Panc1 (cell line): ENCODE measurements at regions not wholly inside any gene's neighbourhood (a gene's known extent, or its start where the extent isn't known, plus 50 kb on each side); places are given as distances from the start of the nearest gene placed in this dataset.

Experiments used
- ATAC-seq: fragments of 200-7000 bp; cut with Tn5 transposase; 2 replicates; pipeline ENCODE4 v1.9.1; 2020; ENCODE audit warnings: mild to moderate bottlenecking, moderate library complexity
- BruUV-seq: library from RNA; stranded (reverse); fragments of 400-500 nt; replicated peaks from 2 replicates; lab custom pipeline; 2021; lab: Mats Ljungman, UMichigan
- CTCF ChIA-PET: fragments of 300-600 bp; sonication (Branson Sonifier 250); formaldehyde crosslinking; loops from one replicate; lab custom pipeline; 2022; ENCODE audit warnings: antibody characterized with exemption; lab: Charles Lee
- POLR2A ChIA-PET: fragments of 300-600 bp; sonication (Branson Sonifier 250); formaldehyde crosslinking; loops from one replicate; lab custom pipeline; 2022; ENCODE audit warnings: antibody characterized with exemption; lab: Charles Lee
- DNase-seq: peaks from one replicate; pipeline ENCODE4 v3.0.0-alpha.2; 2010; ENCODE audit warnings: low read depth, low spot score
- H3K27ac ChIP-seq: 2 replicates; pipeline ENCODE4 v1.5.1; 2011; ENCODE audit warnings: mild to moderate bottlenecking, low read length, inconsistent platforms
- H3K27me3 ChIP-seq: fragments of 200-500 bp; sonication (Bioruptor generic); 2 replicates; pipeline ENCODE4 v1.6.0; 2014; ENCODE audit warnings: low read length, inconsistent platforms; ENCODE audit not compliant: control insufficient read depth, insufficient read depth
- H3K36me3 ChIP-seq: fragments of 200-500 bp; sonication (Bioruptor generic); 2 replicates; pipeline ENCODE4 v1.5.1; 2014; ENCODE audit warnings: inconsistent platforms, mild to moderate bottlenecking, low read length, moderate library complexity; ENCODE audit not compliant: control insufficient read depth, insufficient read depth
- H3K4me1 ChIP-seq: 2 replicates; pipeline ENCODE4 v1.5.1; 2011; ENCODE audit warnings: inconsistent platforms, mild to moderate bottlenecking, low read length, moderate library complexity; ENCODE audit not compliant: control insufficient read depth, insufficient read depth
- H3K4me3 ChIP-seq, 2 experiments: 2 replicates each; pipeline ENCODE4 v1.5.1; 2011 to 2012; ENCODE audit warnings: low read depth in 2 of 2, low read length in 2 of 2, mild to moderate bottlenecking in 2 of 2, inconsistent platforms in 1 of 2, moderate library complexity in 1 of 2
- H3K9me3 ChIP-seq: fragments of 200-500 bp; sonication (Bioruptor generic); 2 replicates; pipeline ENCODE4 v1.5.1; 2014; ENCODE audit warnings: low read depth, mild to moderate bottlenecking, inconsistent platforms, low read length, moderate library complexity; ENCODE audit not compliant: control insufficient read depth, insufficient read depth
- POLR2AphosphoS5 ChIP-seq: IDR thresholded peaks from 2 replicates; pipeline ENCODE4 v1.6.1; 2012; ENCODE audit warnings: mild to moderate bottlenecking, low read depth, low read length, moderate library complexity
- SIN3A ChIP-seq: IDR thresholded peaks from 2 replicates; pipeline ENCODE4 v1.6.1; 2012; ENCODE audit warnings: low read depth, mild to moderate bottlenecking, low read length, moderate library complexity, borderline replicate concordance; ENCODE audit not compliant: insufficient read depth
- TCF7L2 ChIP-seq: IDR thresholded peaks from 2 replicates; pipeline ENCODE4 v1.6.1; 2011; ENCODE audit warnings: mild to moderate bottlenecking, low read depth, low read length, inconsistent platforms
- in situ Hi-C: cut with HindIII; loops from 2 replicates; pipeline ENCODE4 v1.10.0; 2016; ENCODE audit warnings: low sequenced_read_pairs, low pct_unique_long_range_greater_than_20kb
- intact Hi-C: fragments of 100-400 bp; cut with micrococcal nuclease; formaldehyde crosslinking; loops from one replicate; pipeline ENCODE4 v1.10.0; 2022; ENCODE audit not compliant: unreplicated experiment
- TF ChIP-seq, protein P1 (sequence below): fragments of 450-650 bp; IDR thresholded peaks from 2 replicates; pipeline ENCODE4 v1.5.1; 2017; ENCODE audit warnings: mild to moderate bottlenecking
- TF ChIP-seq, protein P2 (sequence below), 2 experiments: IDR thresholded peaks; 2 replicates each; pipeline ENCODE4 v1.6.1; 2011 to 2012; ENCODE audit warnings: low read depth in 2 of 2, control low read depth in 1 of 2, low read length in 1 of 2, mild to moderate bottlenecking in 1 of 2, moderate library complexity in 1 of 2; ENCODE audit not compliant: insufficient read depth in 1 of 2

DNA sequence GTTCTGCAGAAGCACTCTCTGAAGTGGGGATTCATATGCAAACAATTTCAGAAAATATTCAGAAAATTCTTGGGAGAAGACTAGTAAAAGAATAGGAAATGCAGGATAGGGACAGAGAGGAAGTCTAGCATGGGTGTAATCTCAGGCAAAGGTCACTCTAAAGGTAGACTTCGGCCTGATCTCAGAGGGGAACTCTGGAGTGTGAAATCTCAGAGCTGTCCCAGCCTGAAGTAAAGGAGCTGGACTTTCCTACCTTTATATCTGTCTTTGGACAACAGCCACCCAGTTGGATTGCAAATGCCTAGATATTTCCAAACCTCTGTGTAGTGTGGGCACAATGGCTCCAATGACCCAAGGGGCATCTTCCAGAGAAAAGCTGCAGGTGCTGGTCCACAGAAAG, 379.8 kb downstream of the GPATCH2 start:
- TF ChIP-seq, protein P1, sequence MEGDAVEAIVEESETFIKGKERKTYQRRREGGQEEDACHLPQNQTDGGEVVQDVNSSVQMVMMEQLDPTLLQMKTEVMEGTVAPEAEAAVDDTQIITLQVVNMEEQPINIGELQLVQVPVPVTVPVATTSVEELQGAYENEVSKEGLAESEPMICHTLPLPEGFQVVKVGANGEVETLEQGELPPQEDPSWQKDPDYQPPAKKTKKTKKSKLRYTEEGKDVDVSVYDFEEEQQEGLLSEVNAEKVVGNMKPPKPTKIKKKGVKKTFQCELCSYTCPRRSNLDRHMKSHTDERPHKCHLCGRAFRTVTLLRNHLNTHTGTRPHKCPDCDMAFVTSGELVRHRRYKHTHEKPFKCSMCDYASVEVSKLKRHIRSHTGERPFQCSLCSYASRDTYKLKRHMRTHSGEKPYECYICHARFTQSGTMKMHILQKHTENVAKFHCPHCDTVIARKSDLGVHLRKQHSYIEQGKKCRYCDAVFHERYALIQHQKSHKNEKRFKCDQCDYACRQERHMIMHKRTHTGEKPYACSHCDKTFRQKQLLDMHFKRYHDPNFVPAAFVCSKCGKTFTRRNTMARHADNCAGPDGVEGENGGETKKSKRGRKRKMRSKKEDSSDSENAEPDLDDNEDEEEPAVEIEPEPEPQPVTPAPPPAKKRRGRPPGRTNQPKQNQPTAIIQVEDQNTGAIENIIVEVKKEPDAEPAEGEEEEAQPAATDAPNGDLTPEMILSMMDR: no peak
- no peak for TF ChIP-seq POLR2AphosphoS5
- TF ChIP-seq SIN3A: no peak
- no peak for TF ChIP-seq TCF7L2
- TF ChIP-seq, protein P2, sequence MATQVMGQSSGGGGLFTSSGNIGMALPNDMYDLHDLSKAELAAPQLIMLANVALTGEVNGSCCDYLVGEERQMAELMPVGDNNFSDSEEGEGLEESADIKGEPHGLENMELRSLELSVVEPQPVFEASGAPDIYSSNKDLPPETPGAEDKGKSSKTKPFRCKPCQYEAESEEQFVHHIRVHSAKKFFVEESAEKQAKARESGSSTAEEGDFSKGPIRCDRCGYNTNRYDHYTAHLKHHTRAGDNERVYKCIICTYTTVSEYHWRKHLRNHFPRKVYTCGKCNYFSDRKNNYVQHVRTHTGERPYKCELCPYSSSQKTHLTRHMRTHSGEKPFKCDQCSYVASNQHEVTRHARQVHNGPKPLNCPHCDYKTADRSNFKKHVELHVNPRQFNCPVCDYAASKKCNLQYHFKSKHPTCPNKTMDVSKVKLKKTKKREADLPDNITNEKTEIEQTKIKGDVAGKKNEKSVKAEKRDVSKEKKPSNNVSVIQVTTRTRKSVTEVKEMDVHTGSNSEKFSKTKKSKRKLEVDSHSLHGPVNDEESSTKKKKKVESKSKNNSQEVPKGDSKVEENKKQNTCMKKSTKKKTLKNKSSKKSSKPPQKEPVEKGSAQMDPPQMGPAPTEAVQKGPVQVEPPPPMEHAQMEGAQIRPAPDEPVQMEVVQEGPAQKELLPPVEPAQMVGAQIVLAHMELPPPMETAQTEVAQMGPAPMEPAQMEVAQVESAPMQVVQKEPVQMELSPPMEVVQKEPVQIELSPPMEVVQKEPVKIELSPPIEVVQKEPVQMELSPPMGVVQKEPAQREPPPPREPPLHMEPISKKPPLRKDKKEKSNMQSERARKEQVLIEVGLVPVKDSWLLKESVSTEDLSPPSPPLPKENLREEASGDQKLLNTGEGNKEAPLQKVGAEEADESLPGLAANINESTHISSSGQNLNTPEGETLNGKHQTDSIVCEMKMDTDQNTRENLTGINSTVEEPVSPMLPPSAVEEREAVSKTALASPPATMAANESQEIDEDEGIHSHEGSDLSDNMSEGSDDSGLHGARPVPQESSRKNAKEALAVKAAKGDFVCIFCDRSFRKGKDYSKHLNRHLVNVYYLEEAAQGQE (IDR thresholded peaks at IDR 0.05; ENCODE audit: insufficient read depth in 1 of 2, low read depth in 2 of 2, low read length in 1 of 2): no peak
- CTCF ChIA-PET: no interaction called here
- no peak for ATAC-seq
- in situ Hi-C loops (no loop called here), intact Hi-C loops (no loop called here)
- BruUV-seq: no TSS peak
- Histone ChIP-seq H3K4me1 (no peaks in the 10 kb centered on the region), H3K9me3 (no peaks in the 10 kb centered on the region), H3K4me3 (no peak overlapping the region), H3K36me3 (no peaks in the 10 kb centered on the region), H3K27me3 (no peaks in the 10 kb centered on the region), H3K27ac (no peak overlapping the region)
- no peak for DNase-seq
- POLR2A ChIA-PET: no interaction called here

DNA sequence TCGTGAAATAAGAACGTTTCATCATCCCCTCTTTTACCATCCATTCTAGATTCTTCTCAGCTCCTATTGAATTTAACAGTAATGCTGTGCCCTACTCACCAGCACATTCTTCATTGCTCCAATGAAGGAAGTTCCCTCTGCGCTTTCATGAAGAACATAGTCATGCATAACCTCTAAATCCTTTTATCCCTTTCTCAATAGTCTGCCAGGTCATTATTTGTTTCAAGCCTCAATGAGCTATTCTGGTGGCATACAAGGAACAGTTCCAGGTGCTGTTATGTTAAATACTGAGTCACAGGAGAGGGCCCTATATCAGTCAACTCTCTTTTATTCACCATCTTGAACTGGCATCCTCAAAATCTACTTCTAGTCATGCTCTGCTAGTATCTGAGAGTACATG, 381.0 kb downstream of the GPATCH2 start:
- no TSS peak for BruUV-seq
- Histone ChIP-seq H3K9me3 (no peaks in the 10 kb centered on the region), H3K27ac (no peak overlapping the region), H3K36me3 (no peaks in the 10 kb centered on the region), H3K27me3 (no peaks in the 10 kb centered on the region), H3K4me1 (no peaks in the 10 kb centered on the region), H3K4me3 (no peak overlapping the region)
- POLR2A ChIA-PET: no interaction called here
- ATAC-seq (no peak), DNase-seq (no peak)
- in situ Hi-C loops: no loop called here
- CTCF ChIA-PET: no interaction called here
- no peak for TF ChIP-seq SIN3A
- TF ChIP-seq TCF7L2: no peak
- TF ChIP-seq, protein P1: no peak
- TF ChIP-seq, protein P2 (IDR thresholded peaks at IDR 0.05; ENCODE audit: insufficient read depth in 1 of 2, low read depth in 2 of 2, low read length in 1 of 2): no peak
- TF ChIP-seq POLR2AphosphoS5: no peak
- intact Hi-C loops: no loop called here
